ENCODE measurements at regions not wholly inside any gene's neighbourhood (a gene's known extent, or its start where the extent isn't known, plus 50 kb on each side); places are given as distances from the start of the nearest gene placed in this dataset.
"Not testable (repeated sequence)": the region's sequence is repeated elsewhere in the genome, so short reads cannot be mapped to it uniquely, and the experiment has no call there.

DNA sequence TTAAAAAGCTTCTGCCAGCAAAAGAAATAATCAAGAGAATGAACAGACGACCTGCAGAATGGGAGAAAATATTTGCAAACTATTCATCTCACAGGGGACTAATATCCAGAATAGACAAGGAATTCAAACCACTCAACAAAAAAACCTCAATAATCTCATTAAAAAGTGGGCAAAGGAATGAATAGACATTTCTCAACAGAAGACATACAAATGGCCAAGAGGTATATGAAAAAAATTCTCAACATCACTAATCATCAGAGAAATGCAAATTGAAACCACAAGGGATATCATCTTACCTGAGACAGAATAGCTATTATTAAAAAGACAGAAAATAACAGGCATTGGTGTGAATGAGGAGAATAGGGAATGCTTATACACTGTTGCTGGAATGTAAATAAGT, 270.0 kb downstream of the DACT1 start:
- no peak for DNase-seq

DNA sequence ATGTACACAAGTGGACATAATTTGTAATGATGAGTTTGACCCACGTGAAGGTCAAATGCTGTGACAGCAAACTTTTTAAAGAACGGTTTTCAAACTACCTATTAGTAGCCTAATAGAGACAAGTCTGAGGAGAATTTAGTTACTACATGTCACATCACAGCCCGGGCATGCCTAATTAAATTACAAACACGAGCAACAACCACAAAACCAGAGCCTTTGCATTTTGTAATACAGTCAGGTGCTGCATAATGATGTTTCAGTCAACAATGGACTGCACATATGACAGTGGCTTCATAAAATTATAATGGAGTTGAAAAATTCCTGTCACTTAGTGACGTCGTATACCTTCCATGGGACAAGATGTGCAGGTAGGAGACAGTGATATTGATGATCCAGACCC, 274.5 kb downstream of the DACT1 start:
- DNase-seq = no peak

DNA sequence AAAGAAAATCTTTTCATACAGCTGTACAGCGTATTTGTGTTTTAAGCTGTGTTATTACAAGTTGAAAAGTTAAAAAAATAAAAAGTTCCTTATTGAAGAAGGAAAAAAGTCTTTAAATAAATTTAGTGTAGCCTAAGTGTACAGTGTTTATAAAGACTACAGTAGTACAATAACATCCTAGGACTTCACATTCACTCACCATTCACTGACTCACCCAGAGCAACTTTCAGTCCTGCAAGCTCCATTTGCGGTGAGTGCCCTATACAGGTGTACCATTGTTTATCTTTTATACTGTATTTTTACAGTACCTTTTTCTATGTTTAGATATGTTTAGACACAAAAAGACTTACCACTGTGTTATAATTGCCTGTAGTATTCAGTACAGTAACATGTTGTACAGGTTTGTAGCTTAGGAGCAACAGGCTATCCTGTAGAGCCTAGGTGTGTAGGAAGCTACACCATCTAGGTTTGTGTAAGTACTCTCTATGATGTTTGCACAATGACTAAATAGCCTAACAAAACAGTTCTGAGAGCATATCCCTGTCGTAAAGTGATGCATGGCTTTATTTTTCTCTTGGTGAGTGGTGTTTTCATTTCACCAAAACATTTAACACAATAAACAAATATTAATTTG, 275.2 kb downstream of the DACT1 start:
- DNase-seq = no peak

- DNase-seq = no peak
Measured at GRCh38 chr14:58914279-58914855, 274.1 kb upstream of the DAAM1 start.

GRCh38 chr14:58915646-58916045, 272.8 kb upstream of the DAAM1 start:
- no peak for DNase-seq

DNA sequence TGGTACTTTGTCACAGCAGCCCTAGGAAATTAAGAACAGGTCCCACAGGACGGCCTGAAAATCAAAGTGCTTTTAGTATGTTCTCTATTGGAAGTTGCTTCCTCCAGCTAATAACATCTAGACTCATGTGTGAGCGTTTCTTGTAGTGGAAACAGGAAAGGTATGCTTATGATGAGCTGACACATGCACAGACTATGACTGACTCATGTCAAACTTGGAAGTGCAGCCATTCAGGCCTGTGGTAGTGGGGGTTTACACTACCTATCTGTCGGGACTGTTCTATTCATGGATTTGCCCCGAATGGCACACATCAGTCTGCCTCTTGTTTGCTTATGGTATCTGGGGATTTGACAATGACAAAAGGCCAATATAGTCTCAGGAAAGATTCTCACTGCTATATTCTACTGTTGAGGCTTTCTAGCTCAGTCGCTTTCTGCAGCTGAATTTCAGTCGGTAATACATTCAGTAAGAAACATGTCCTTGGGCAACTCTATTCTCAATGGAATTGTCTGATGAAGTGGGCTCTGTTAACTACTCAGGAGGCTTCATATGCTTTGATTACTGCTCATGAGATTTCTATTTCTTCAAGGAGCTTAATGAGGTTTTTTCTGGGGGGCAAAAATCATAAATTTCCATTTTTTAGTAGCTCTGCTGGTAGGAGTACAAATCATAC, 270.3 kb upstream of the DAAM1 start:
- no peak for DNase-seq

DNA sequence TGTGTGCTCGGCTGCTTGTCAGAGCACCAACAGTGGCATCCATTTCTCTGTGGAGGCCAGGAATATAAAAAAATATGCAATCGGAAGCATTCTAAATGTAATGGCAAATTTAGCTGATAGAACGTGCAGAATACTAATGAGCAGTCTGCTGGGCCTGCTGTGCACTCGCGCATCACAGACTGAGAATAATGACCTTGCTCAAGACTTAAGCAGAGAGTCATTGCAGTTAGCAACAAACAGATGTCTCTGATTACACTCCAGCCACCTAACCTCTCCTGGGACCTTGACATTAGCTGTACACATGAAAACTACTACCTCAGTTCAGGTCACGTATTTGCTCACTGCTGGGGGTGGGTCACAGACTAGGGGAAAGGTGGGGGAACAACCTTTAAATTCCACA, 269.2 kb upstream of the DAAM1 start:
- DNase-seq = no peak

GRCh38 chr14:58920230-58920629, 268.2 kb upstream of the DAAM1 start:
- DNase-seq = no peak

DNA sequence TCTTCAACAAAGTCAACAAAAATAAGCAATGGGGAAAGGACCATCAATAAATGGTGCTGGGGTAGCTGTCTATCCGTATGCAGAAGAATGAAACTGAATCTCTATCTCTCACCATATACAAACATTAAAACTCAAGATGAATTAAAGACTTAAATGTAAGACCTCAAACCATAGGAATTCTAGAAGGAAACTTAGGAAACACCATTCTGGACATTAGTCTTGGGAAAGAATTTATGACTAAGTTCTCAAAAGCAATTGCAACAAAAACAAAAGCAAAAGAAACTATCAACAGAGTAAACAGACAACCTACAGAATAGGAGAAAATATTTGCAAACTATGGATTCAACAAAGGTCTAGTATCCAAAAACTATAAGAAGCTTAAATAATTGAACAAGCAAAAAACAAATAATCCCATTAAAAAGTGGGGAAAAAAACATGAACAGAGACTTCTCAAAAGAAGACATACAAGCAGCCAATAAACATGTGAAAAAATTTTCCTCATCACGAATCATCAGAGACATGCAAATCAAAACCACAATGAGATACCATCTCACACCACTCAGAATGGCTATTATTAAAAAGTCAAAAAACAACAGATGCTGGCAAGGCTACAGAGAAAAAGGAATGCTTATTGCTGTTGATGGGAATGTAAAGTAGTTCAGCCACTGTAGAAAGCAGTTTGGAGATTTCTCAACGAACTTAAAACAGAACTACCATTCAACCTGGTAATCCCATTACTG, 266.1 kb upstream of the DAAM1 start:
- DNase-seq = not testable (repeated sequence)

DNA sequence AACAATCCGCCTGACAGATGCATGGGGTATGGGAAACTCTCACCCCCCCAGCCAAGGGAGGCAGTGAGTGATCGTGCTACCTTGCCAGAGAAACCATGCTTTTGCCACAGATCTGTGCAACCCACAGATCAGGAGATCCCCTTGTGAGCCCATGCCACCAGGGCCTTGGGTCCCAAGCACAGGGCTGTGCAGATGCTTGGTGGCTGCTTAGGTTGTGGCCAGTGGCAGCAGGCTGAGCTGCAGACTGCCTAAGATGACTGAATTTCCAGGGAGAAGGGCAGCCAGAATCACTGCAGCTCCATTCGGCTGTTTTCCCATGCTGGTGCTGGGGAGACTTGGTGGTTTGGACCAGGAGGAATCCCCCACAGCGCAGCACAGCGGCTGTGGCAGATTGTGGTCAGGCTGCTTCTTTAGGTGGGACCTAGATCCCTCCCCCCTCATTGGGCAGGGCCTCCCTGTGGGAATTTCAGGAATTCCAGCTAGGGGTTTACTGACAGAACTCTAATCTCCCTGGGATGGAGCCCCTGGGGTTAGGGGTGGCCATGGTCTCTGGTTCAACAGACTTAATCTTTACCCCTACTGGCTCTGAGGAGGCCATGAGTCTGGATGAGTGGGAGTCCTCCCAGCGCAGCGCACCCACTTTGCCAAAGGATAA, 264.6 kb upstream of the DAAM1 start:
- DNase-seq = no peak

DNA sequence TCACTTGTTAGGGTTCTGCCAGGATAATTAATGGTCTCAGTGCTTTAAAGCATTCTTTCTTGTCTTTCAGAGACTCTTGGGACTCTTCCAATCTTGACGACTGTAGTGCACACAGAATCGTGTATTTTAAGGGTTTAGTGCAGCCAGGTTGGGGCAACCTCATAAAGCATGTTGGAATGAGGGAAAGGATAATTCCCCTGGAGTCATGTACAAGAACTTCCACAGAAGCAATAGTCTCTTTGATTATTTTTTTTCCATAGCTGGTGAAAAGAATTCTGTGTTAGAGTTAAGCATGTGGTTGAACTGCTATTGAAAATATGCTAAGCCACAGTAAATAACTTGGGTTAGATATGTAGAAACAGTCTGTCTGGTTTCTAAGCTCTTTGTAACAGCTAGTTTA, 246.8 kb upstream of the DAAM1 start:
- no peak for DNase-seq

DNA sequence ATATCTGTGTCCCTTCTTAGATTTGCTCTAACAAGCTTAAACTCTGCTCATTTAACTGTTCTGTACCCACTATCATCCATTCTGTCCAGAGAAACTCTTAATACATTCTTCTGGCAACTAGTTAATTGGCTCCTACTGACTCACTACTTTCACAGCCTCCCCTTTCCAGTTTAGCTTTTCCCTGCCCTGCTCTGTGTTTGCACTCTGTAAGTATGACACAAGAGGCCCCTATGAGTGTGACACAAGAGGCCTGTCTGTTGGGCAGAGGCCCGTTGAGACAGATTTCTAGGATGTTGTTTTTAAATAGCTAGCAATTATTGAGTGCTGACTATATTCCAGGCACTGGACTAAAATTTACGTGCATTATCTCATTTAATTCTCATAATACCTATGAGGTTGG, 246.0 kb upstream of the DAAM1 start:
- DNase-seq = no peak

GRCh38 chr14:58944343-58944967, 244.0 kb upstream of the DAAM1 start:
- DNase-seq = no peak

DNA sequence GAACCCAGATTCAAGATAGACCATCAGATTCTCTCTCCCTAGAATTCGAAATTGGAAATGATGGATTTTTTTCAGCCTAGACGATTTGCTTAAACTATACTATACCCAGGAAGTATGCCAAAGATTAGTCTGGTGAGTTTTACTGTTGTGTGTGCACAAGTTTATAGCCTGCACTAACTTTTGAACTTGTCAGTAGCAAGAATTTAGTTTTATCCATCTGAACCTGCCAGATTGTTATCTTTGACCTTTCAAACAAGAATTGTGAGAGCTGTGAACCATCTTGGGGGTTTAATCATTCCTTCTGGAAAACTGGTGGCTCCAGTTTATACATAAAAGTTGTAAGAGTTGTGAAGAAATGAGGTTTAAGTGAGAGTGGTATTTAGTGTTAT, 243.5 kb upstream of the DAAM1 start:
- no peak for DNase-seq

GRCh38 chr14:58946431-58946830, 242.0 kb upstream of the DAAM1 start:
- no peak for DNase-seq

DNA sequence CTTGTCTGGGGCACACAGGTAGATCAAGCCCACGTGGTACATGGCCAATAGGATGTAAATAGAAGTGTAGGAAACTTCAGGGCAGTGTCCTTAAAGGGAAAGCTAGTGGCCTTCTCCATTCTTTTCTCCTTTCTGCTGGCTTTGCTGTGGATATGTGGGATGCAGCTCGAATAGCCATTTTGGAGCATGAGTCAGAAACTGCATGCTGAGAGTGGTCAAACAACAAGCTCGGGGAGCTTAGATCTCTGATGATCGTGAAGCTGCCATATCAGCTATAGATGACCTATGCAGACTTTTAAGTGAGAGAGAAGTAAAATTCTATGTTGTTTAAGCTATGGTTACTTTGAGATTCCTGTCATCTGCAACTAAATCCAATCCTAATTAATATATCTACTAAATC, 241.3 kb upstream of the DAAM1 start:
- DNase-seq = no peak

GRCh38 chr14:58947814-58948445, 240.5 kb upstream of the DAAM1 start:
- no peak for DNase-seq

DNA sequence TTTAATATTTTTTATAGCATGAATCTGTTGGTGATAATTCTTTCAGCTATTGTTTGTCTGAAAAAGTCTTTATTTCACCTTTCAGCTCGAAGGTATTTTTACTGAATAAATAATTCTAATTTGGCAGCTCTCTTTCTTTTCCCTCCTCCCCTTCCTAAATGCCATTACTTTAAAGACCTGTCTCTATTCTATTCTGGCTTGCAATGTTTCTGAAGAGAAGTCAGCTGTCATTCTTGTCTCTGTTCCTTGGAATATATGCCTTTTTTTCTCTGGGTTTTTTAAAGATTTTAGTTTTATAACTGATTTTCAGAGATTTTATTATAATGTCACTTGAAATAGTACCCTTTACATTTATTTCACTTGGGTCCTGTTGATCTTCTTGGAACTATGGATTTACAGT, 237.9 kb upstream of the DAAM1 start:
- DNase-seq = no peak

DNA sequence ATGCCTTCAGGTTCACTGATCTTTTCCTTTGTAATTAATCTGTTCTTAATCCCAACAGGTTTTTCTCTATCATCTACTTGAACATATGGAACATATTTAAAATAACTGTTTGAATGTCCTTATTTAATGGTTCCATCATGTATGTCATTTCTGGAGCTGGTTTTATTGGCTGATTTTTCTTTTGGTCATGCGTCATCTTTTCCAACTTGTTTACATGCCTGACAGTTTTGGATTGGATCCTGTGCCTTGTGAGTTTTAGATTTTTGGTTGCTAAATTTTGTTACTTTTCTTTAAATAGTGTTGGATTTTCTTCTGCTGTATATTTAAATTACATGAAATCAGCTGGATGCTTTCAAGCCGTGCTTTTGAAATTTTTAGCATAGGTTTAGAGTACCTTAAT, 237.3 kb upstream of the DAAM1 start:
- no peak for DNase-seq

DNA sequence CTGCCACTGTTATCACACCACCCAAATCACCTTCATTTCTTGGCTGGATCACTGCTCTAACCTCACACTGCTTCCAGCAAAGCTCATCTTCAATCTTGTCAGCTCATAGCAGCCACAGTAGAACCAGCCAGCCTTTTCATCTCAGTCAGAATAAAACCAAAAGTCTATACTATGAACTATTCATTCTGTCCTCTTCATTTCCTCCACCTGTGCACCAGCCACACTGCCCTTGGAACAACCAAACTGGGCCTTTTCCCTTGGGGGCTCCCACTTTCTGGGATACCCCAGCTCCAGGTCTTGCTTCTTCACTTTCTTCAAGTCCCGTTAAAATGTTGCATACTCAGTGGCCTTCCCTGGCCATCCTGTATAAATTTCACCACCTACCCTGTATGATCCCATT, 234.4 kb upstream of the DAAM1 start:
- DNase-seq = no peak

- DNase-seq = no peak
Measured at GRCh38 chr14:58954901-58955861, 233.3 kb upstream of the DAAM1 start.

Measured in suppressor macrophage treated with lipopolysaccharide for 4 hours (primary cell).